H9 (cell line): ENCODE measurements at regions not wholly inside any gene's neighbourhood (a gene's known extent, or its start where the extent isn't known, plus 50 kb on each side); places are given as distances from the start of the nearest gene placed in this dataset.

ENCODE experiments used
- DNase-seq: peaks from one replicate; pipeline ENCODE4 v3.0.0-alpha.2; 2017
- H2AFZ ChIP-seq: one replicate; pipeline ENCODE4 v1.6.1; 2013; ENCODE audit warnings: mild to moderate bottlenecking, low read length, control low read depth, moderate library complexity
- H2AK5ac ChIP-seq: 2 replicates; pipeline ENCODE4 v1.6.1; 2013; ENCODE audit warnings: low read length, control low read depth, mixed read lengths; ENCODE audit not compliant: insufficient read length
- H2BK120ac ChIP-seq: one replicate; pipeline ENCODE4 v1.6.1; 2013; ENCODE audit warnings: low read depth, mild to moderate bottlenecking, low read length, control low read depth, inconsistent platforms; ENCODE audit not compliant: poor library complexity, severe bottlenecking
- H2BK12ac ChIP-seq: 2 replicates; pipeline ENCODE4 v1.6.1; 2013; ENCODE audit warnings: low read length, control low read depth, mixed read lengths, low read depth; ENCODE audit not compliant: insufficient read length
- H2BK15ac ChIP-seq: 2 replicates; pipeline ENCODE4 v1.6.1; 2013; ENCODE audit warnings: low read depth, low read length, control low read depth
- H2BK20ac ChIP-seq: one replicate; pipeline ENCODE4 v1.6.1; 2013; ENCODE audit warnings: low read depth, mild to moderate bottlenecking, low read length, control low read depth, inconsistent platforms; ENCODE audit not compliant: poor library complexity, severe bottlenecking
- H2BK5ac ChIP-seq: 2 replicates; pipeline ENCODE4 v1.6.1; 2013; ENCODE audit warnings: low read length, control low read depth, mixed read lengths; ENCODE audit not compliant: insufficient read length
- H3K14ac ChIP-seq: 2 replicates; pipeline ENCODE4 v1.6.1; 2013; ENCODE audit warnings: low read length, control low read depth; ENCODE audit not compliant: insufficient read depth
- H3K18ac ChIP-seq: 2 replicates; pipeline ENCODE4 v1.6.1; 2013; ENCODE audit warnings: low read depth, mild to moderate bottlenecking, mixed read lengths, low read length, control low read depth; ENCODE audit not compliant: insufficient read length
- H3K23ac ChIP-seq: 2 replicates; pipeline ENCODE4 v1.6.1; 2013; ENCODE audit warnings: low read length, control low read depth, mixed read lengths, low read depth; ENCODE audit not compliant: insufficient read length
- H3K23me2 ChIP-seq: 2 replicates; pipeline ENCODE4 v1.6.1; 2013; ENCODE audit warnings: low read depth, mild to moderate bottlenecking, mixed read lengths, low read length, control low read depth; ENCODE audit not compliant: insufficient read length, poor library complexity, severe bottlenecking
- H3K27ac ChIP-seq: 2 replicates; pipeline ENCODE4 v1.5.1; 2013; ENCODE audit warnings: low read length, control low read depth, mixed read lengths, low read depth; ENCODE audit not compliant: insufficient read length
- H3K27me3 ChIP-seq: 2 replicates; pipeline ENCODE4 v1.6.1; 2013; ENCODE audit warnings: low read length, control low read depth, inconsistent platforms; ENCODE audit not compliant: insufficient read depth
- H3K4ac ChIP-seq: 2 replicates; pipeline ENCODE4 v1.6.1; 2013; ENCODE audit warnings: low read depth, mild to moderate bottlenecking, control low read depth, inconsistent platforms, low read length, moderate library complexity
- H3K4me1 ChIP-seq: 2 replicates; pipeline ENCODE4 v1.6.1; 2013; ENCODE audit warnings: low read length, control low read depth, inconsistent platforms; ENCODE audit not compliant: insufficient read depth
- H3K4me2 ChIP-seq: 2 replicates; pipeline ENCODE4 v1.6.1; 2013; ENCODE audit warnings: low read length, control low read depth, mixed read lengths; ENCODE audit not compliant: insufficient read length, insufficient read depth
- H3K56ac ChIP-seq: 2 replicates; pipeline ENCODE4 v1.6.1; 2013; ENCODE audit warnings: low read depth, mild to moderate bottlenecking, mixed read lengths, low read length, control low read depth; ENCODE audit not compliant: insufficient read length
- H3K79me1 ChIP-seq: 2 replicates; pipeline ENCODE4 v1.6.1; 2013; ENCODE audit warnings: low read depth, mild to moderate bottlenecking, moderate library complexity, low read length, control low read depth, inconsistent platforms; ENCODE audit not compliant: insufficient read depth, poor library complexity, severe bottlenecking
- H3K79me2 ChIP-seq: 2 replicates; pipeline ENCODE4 v1.6.1; 2013; ENCODE audit warnings: low read length, control low read depth, inconsistent platforms; ENCODE audit not compliant: insufficient read depth
- H3K9ac ChIP-seq: 2 replicates; pipeline ENCODE4 v1.6.1; 2013; ENCODE audit warnings: low read length, control low read depth, mixed read lengths; ENCODE audit not compliant: insufficient read length; ENCODE audit errors: extremely low read depth
- H3K9me3 ChIP-seq: one replicate; pipeline ENCODE4 v1.6.1; 2013; ENCODE audit warnings: low read depth, low read length, inconsistent platforms; ENCODE audit not compliant: control insufficient read depth
- H3T11ph ChIP-seq: one replicate; pipeline ENCODE4 v1.6.1; 2013; ENCODE audit warnings: mild to moderate bottlenecking, low read length, control low read depth, inconsistent platforms
- H4K20me1 ChIP-seq: one replicate; pipeline ENCODE4 v1.6.1; 2013; ENCODE audit not compliant: control insufficient read depth, insufficient read length, insufficient read depth
- H4K5ac ChIP-seq: 2 replicates; pipeline ENCODE4 v1.6.1; 2013; ENCODE audit warnings: low read depth, mild to moderate bottlenecking, mixed read lengths, low read length, control low read depth; ENCODE audit not compliant: insufficient read length
- H4K8ac ChIP-seq: replicated peaks from 2 replicates; pipeline ENCODE4 v1.6.1; 2013; ENCODE audit warnings: low read length, control low read depth, mixed read lengths, low read depth; ENCODE audit not compliant: insufficient read length
- H4K91ac ChIP-seq: 2 replicates; pipeline ENCODE4 v1.6.1; 2013; ENCODE audit warnings: low read depth, mild to moderate bottlenecking, moderate library complexity, mixed read lengths, low read length, control low read depth; ENCODE audit not compliant: insufficient read length
- H3K27ac Mint-ChIP-seq, 3 experiments: 2 replicates in 2 of 3; 3 replicates in 1 of 3; pipeline ENCODE4 v1.8.0; 2020 to 2021; ENCODE audit warnings: mixed read lengths in 3 of 3, mild to moderate bottlenecking in 1 of 3, moderate library complexity in 1 of 3
- H3K27me3 Mint-ChIP-seq: 2 replicates; pipeline ENCODE4 v1.8.0; 2021; ENCODE audit warnings: low read depth, mild to moderate bottlenecking, moderate library complexity, mixed read lengths
- H3K36me3 Mint-ChIP-seq, 3 experiments: 2 replicates in 2 of 3; 3 replicates in 1 of 3; pipeline ENCODE4 v1.8.0; 2020 to 2021; ENCODE audit warnings: low read depth in 3 of 3, mixed read lengths in 3 of 3; ENCODE audit not compliant: insufficient read depth in 1 of 3
- H3K4me1 Mint-ChIP-seq, 2 experiments: 2 replicates each; pipeline ENCODE4 v1.8.0; 2020; ENCODE audit warnings: mixed read lengths in 2 of 2
- H3K4me3 Mint-ChIP-seq, 2 experiments: 2 replicates in 1 of 2; 3 replicates in 1 of 2; pipeline ENCODE4 v1.8.0; 2020 to 2021; ENCODE audit warnings: mild to moderate bottlenecking in 2 of 2, mixed read lengths in 2 of 2, moderate library complexity in 1 of 2
- H3K9me3 Mint-ChIP-seq, 2 experiments: 2 replicates in 1 of 2; 3 replicates in 1 of 2; pipeline ENCODE4 v1.8.0; 2020; ENCODE audit warnings: mild to moderate bottlenecking in 2 of 2, mixed read lengths in 2 of 2, moderate library complexity in 1 of 2
- CTCF ChIP-seq: fragments of 200-600 bp; sonication (generic); conservative IDR thresholded peaks from 3 replicates; pipeline ENCODE4 v1.8.0; 2021; ENCODE audit warnings: antibody characterized with exemption, mild to moderate bottlenecking

DNA sequence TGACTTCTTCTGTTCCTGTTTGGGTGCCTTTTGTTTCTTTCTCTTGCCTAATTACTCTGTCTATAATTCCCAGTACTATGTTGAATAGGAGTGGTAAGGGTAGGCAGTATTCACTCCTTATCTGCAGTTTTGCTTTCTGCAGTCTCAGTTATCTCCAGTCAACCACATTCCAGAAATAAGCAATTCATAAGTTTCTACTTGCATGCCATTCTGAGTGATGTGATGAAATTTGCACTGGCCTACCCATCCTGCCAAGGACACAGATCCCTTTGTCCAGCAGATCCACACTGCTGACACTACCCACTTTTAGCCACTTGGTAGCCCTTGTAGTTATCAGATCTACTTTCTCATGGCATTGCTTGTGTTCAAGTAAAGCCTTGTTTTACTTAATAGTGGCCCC, 971.6 kb upstream of the INTU start:
- H2AFZ ChIP-seq: no peak overlapping the region
- Mint-ChIP-seq H3K27ac (no peak overlapping the region), H3K27me3 (no peaks in the 10 kb centered on the region), H3K4me1 (no peaks in the 10 kb centered on the region), H3K9me3 (no peaks in the 10 kb centered on the region), H3K36me3 (no peaks in the 10 kb centered on the region), H3K4me3 (no peak overlapping the region)
- no peak for DNase-seq
- H3K18ac ChIP-seq: no peak overlapping the region
- H4K8ac ChIP-seq: no peak overlapping the region
- H3K4ac ChIP-seq: no peak overlapping the region
- no peak overlapping the region for H2BK5ac ChIP-seq
- no peak overlapping the region for H4K91ac ChIP-seq
- no peaks in the 10 kb centered on the region for H3K79me1 ChIP-seq
- H2BK120ac ChIP-seq: no peak overlapping the region
- no peak overlapping the region for H3K27ac ChIP-seq
- no peaks in the 10 kb centered on the region for H3K4me1 ChIP-seq
- no peaks in the 10 kb centered on the region for H4K20me1 ChIP-seq
- H2AK5ac ChIP-seq: no peak overlapping the region
- no peak overlapping the region for H4K5ac ChIP-seq
- H3K56ac ChIP-seq: no peak overlapping the region
- TF ChIP-seq CTCF: no peak
- H3K79me2 ChIP-seq: no peaks in the 10 kb centered on the region
- H3K23ac ChIP-seq: no peak overlapping the region
- no peak overlapping the region for H2BK15ac ChIP-seq
- no peak overlapping the region for H2BK12ac ChIP-seq
- H3K23me2 ChIP-seq: no peaks in the 10 kb centered on the region
- H2BK20ac ChIP-seq: no peak overlapping the region
- H3K27me3 ChIP-seq: no peaks in the 10 kb centered on the region
- no peak overlapping the region for H3K9ac ChIP-seq
- H3K4me2 ChIP-seq: no peak overlapping the region
- no peak overlapping the region for H3K14ac ChIP-seq
- no peaks in the 10 kb centered on the region for H3K9me3 ChIP-seq
- no peak overlapping the region for H3T11ph ChIP-seq
